Esophagus muscularis mucosa (tissue), 3 donors: ENCODE measurements at regions not wholly inside any gene's neighbourhood (a gene's known extent, or its start where the extent isn't known, plus 50 kb on each side); places are given as distances from the start of the nearest gene placed in this dataset.

Source experiments
- POLR2A ChIP-seq: fragments of 450-650 bp; IDR thresholded peaks from one replicate; pipeline ENCODE4 v1.6.1; 2017; ENCODE audit warnings: antibody characterized with exemption, moderate library complexity, mild to moderate bottlenecking, low read depth
- POLR2AphosphoS5 ChIP-seq, 2 donors: sonication (generic); formaldehyde crosslinking; IDR thresholded peaks; one replicate each; pipeline ENCODE4 v1.6.1; 2017; ENCODE audit warnings: antibody characterized with exemption in 2 of 2
- TF ChIP-seq, protein P1 (sequence below), 3 experiments: fragments of 200-600 bp in 2 of 3; fragments of 450-650 bp in 1 of 3; sonication (generic) in 2 of 3; IDR thresholded peaks; one replicate each; pipeline ENCODE4 v1.5.1; 2017 to 2019; ENCODE audit warnings: antibody characterized with exemption in 3 of 3, mild to moderate bottlenecking in 2 of 3, moderate library complexity in 1 of 3

DNA sequence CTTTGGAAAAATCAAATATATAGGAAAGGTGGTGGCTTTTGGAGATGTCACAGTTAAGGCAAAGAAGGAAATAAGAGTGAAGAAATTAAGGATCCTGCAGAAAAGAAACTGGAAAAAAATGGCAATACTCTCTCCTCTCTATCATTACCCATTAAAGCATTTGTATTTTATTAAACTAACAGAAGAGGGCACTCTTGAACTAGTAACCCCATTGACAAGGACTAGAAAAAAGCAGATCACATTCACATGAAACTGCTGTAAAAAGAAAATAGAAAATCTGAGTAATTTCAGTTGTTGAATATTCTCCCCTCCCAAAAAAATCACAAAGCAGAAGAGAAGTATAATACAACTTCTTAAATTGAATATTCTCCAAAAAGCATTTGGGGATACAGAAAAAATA is 104.1 kb upstream of the SLC35B3 start:
- TF ChIP-seq POLR2A = no peak
- TF ChIP-seq, protein P1, sequence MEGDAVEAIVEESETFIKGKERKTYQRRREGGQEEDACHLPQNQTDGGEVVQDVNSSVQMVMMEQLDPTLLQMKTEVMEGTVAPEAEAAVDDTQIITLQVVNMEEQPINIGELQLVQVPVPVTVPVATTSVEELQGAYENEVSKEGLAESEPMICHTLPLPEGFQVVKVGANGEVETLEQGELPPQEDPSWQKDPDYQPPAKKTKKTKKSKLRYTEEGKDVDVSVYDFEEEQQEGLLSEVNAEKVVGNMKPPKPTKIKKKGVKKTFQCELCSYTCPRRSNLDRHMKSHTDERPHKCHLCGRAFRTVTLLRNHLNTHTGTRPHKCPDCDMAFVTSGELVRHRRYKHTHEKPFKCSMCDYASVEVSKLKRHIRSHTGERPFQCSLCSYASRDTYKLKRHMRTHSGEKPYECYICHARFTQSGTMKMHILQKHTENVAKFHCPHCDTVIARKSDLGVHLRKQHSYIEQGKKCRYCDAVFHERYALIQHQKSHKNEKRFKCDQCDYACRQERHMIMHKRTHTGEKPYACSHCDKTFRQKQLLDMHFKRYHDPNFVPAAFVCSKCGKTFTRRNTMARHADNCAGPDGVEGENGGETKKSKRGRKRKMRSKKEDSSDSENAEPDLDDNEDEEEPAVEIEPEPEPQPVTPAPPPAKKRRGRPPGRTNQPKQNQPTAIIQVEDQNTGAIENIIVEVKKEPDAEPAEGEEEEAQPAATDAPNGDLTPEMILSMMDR (IDR thresholded peaks at IDR 0.05) = no peak
- TF ChIP-seq POLR2AphosphoS5 (IDR thresholded peaks at IDR 0.05) = no peak
